Fibroblast of villous mesenchyme (primary cell): ENCODE measurements at regions not wholly inside any gene's neighbourhood (a gene's known extent, or its start where the extent isn't known, plus 50 kb on each side); places are given as distances from the start of the nearest gene placed in this dataset.
"Not testable (repeated sequence)": the region's sequence is repeated elsewhere in the genome, so short reads cannot be mapped to it uniquely, and the experiment has no call there.

Experiments
- DNase-seq: peaks from one replicate; pipeline ENCODE4 v3.0.0-alpha.2; 2010; ENCODE audit warnings: low read depth
- H3K4me3 ChIP-seq: 2 replicates; pipeline ENCODE4 v1.5.1; 2011; ENCODE audit warnings: low read depth, mild to moderate bottlenecking, low read length
- CTCF ChIP-seq: IDR thresholded peaks from 2 replicates; pipeline ENCODE4 v1.5.1; 2012; ENCODE audit warnings: low read depth, mild to moderate bottlenecking, low read length; ENCODE audit not compliant: insufficient read depth

- DNase-seq = no peak
- TF ChIP-seq CTCF = no peak
- H3K4me3 ChIP-seq = no peak overlapping the region
Measured at GRCh38 chr21:20163167-20163566, 835.0 kb upstream of the NCAM2 start.

GRCh38 chr21:20167059-20167458 is 831.1 kb upstream of the NCAM2 start:
- no peak overlapping the region for H3K4me3 ChIP-seq
- TF ChIP-seq CTCF = no peak
- DNase-seq = no peak

GRCh38 chr21:20169812-20170576 is 828.2 kb upstream of the NCAM2 start:
- no peak overlapping the region for H3K4me3 ChIP-seq
- no peak for TF ChIP-seq CTCF
- DNase-seq = no peak

GRCh38 chr21:20186186-20186585 is 812.0 kb upstream of the NCAM2 start:
- no peak for TF ChIP-seq CTCF
- DNase-seq = no peak
- H3K4me3 ChIP-seq = no peak overlapping the region

GRCh38 chr21:20187028-20187427 is 811.2 kb upstream of the NCAM2 start:
- DNase-seq = no peak
- TF ChIP-seq CTCF = no peak
- H3K4me3 ChIP-seq = no peak overlapping the region

GRCh38 chr21:20201323-20201722 is 796.9 kb upstream of the NCAM2 start:
- not testable (repeated sequence) for DNase-seq, H3K4me3 ChIP-seq

GRCh38 chr21:20207335-20207734 is 790.9 kb upstream of the NCAM2 start:
- no peak for DNase-seq
- H3K4me3 ChIP-seq = no peak overlapping the region
- no peak for TF ChIP-seq CTCF
